ENCODE measurements at regions not wholly inside any gene's neighbourhood (a gene's known extent, or its start where the extent isn't known, plus 50 kb on each side); places are given as distances from the start of the nearest gene placed in this dataset.

DNA sequence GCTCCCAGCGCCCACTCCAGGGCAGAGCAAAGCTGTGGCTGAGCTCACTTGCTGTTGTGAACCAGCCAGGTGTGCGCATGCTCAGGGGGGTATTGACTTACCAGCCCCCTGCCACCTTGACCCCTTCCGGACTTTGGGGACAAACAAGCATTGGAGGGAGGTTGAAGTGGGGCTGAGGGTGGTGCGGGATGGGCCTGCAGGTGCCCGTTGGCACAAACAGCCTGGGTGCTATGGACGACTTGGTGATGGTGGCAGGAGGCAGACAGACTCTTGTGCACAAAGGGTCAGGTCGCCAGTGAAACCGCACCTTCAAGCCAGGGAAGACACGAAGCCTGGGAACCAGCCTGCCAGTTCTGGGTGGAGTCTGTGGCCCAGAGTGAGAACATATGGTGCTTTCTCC is 858.5 kb upstream of the PTPRD start:
- no peaks in the 10 kb centered on the region for H3K9me3 ChIP-seq (ENCODE audit: low read length)
- H2AFZ ChIP-seq (ENCODE audit: low read length): no peak overlapping the region
- no peaks in the 10 kb centered on the region for H3K36me3 ChIP-seq (ENCODE audit: low read depth, low read length)
- H3F3A ChIP-seq (ENCODE audit: low read length, unreplicated experiment): no peaks in the 10 kb centered on the region
- no peak overlapping the region for H3K4me2 ChIP-seq (ENCODE audit: low read length)
- H3K27me3 ChIP-seq (ENCODE audit: low read length): no peaks in the 10 kb centered on the region
- H3K4me1 ChIP-seq (ENCODE audit: insufficient read depth, low read length): no peaks in the 10 kb centered on the region
- H3K79me2 ChIP-seq (ENCODE audit: low read length): no peaks in the 10 kb centered on the region
- H4K20me1 ChIP-seq (ENCODE audit: low read length): no peaks in the 10 kb centered on the region
- TF ChIP-seq, protein P1, sequence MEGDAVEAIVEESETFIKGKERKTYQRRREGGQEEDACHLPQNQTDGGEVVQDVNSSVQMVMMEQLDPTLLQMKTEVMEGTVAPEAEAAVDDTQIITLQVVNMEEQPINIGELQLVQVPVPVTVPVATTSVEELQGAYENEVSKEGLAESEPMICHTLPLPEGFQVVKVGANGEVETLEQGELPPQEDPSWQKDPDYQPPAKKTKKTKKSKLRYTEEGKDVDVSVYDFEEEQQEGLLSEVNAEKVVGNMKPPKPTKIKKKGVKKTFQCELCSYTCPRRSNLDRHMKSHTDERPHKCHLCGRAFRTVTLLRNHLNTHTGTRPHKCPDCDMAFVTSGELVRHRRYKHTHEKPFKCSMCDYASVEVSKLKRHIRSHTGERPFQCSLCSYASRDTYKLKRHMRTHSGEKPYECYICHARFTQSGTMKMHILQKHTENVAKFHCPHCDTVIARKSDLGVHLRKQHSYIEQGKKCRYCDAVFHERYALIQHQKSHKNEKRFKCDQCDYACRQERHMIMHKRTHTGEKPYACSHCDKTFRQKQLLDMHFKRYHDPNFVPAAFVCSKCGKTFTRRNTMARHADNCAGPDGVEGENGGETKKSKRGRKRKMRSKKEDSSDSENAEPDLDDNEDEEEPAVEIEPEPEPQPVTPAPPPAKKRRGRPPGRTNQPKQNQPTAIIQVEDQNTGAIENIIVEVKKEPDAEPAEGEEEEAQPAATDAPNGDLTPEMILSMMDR (conservative IDR thresholded peaks at IDR 0.05; ENCODE audit: low read depth, low read length): no peak
- TF ChIP-seq EZH2phosphoT487 (IDR thresholded peaks at IDR 0.05; ENCODE audit: borderline replicate concordance, low read length): no peak
- no peak for TF ChIP-seq EZH2 (IDR thresholded peaks at IDR 0.05; ENCODE audit: low read length, unreplicated experiment)
- H3K9ac ChIP-seq (ENCODE audit: low read length): no peak overlapping the region
- POLR2A ChIA-PET (ENCODE audit: unreplicated experiment): no interaction called here
- BruUV-seq (replicated peaks): no TSS peak
- H3K4me3 ChIP-seq (ENCODE audit: low read length): no peak overlapping the region
- no peak for ATAC-seq
- intact Hi-C loops (cut with micrococcal nuclease): no loop called here
- DNase-seq: no peak
- no peak overlapping the region for H3K27ac ChIP-seq (ENCODE audit: low read length)
- CTCF ChIA-PET: no interaction called here
- no peaks in the 10 kb centered on the region for H3K9me2 ChIP-seq (replicated peaks; ENCODE audit: low read length)

DNA sequence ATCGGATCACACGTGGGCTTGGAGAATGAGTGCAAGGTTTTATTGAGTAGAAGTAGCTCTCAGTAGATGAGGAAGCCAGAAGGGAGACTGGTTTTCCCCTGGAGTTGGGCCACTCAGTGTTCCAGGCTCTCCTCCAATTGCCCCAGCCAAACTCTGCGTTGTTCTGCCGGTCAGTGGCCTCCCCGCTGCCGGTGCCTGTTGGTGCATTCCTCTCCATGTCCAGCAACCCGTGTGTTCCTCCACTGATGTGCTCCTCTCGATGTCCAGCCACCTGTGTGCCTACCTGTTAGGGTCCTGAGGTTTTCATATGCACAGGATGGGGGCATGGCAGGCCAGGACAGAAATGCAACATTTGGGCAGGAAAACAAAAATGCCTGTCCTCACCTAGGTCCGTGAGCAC is 888.0 kb upstream of the PTPRD start:
- no peak overlapping the region for H2AFZ ChIP-seq (ENCODE audit: low read length)
- POLR2A ChIA-PET (ENCODE audit: unreplicated experiment): no interaction called here
- no peaks in the 10 kb centered on the region for H3K4me1 ChIP-seq (ENCODE audit: insufficient read depth, low read length)
- no peaks in the 10 kb centered on the region for H3K9me2 ChIP-seq (replicated peaks; ENCODE audit: low read length)
- CTCF ChIA-PET: no interaction called here
- DNase-seq: no peak
- intact Hi-C loops (cut with micrococcal nuclease): no loop called here
- no peaks in the 10 kb centered on the region for H3K9me3 ChIP-seq (ENCODE audit: low read length)
- no peak overlapping the region for H3K4me3 ChIP-seq (ENCODE audit: low read length)
- no peaks in the 10 kb centered on the region for H3F3A ChIP-seq (ENCODE audit: low read length, unreplicated experiment)
- TF ChIP-seq EZH2phosphoT487 (IDR thresholded peaks at IDR 0.05; ENCODE audit: borderline replicate concordance, low read length) (no peak), EZH2 (IDR thresholded peaks at IDR 0.05; ENCODE audit: low read length, unreplicated experiment) (no peak)
- TF ChIP-seq, protein P1 (conservative IDR thresholded peaks at IDR 0.05; ENCODE audit: low read depth, low read length): no peak
- no peak overlapping the region for H3K9ac ChIP-seq (ENCODE audit: low read length)
- no peaks in the 10 kb centered on the region for H3K79me2 ChIP-seq (ENCODE audit: low read length)
- H3K27me3 ChIP-seq (ENCODE audit: low read length): no peaks in the 10 kb centered on the region
- H3K36me3 ChIP-seq (ENCODE audit: low read depth, low read length): no peaks in the 10 kb centered on the region
- no peak overlapping the region for H3K4me2 ChIP-seq (ENCODE audit: low read length)
- no peak for ATAC-seq
- H4K20me1 ChIP-seq (ENCODE audit: low read length): no peaks in the 10 kb centered on the region
- no TSS peak for BruUV-seq (replicated peaks)
- no peak overlapping the region for H3K27ac ChIP-seq (ENCODE audit: low read length)

DNA sequence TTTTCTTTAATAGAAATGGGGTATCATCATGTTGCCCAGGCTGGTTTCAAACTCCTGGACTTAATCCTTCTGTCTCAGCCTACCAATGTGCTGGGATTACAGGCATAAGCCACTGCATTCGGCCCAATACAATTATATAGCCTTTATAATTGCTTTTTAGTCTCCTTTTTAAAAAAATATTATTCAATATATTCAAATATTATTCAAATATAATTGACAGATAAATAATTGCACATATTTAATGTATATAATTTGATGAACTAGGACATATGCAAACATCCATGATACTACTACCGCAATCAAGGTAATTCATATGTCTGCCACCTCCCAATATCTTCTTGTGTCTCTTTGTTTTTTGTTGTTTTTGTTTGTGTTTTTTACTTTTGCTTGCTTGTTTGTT is 894.2 kb upstream of the PTPRD start:
- Histone ChIP-seq H2AFZ (ENCODE audit: low read length) (no peak overlapping the region), H3K4me3 (ENCODE audit: low read length) (no peak overlapping the region), H3K27ac (ENCODE audit: low read length) (no peak overlapping the region), H3K4me1 (ENCODE audit: insufficient read depth, low read length) (no peaks in the 10 kb centered on the region), H3K9ac (ENCODE audit: low read length) (no peak overlapping the region), H3K79me2 (ENCODE audit: low read length) (no peaks in the 10 kb centered on the region), H4K20me1 (ENCODE audit: low read length) (no peaks in the 10 kb centered on the region), H3K36me3 (ENCODE audit: low read depth, low read length) (no peaks in the 10 kb centered on the region), H3K9me2 (replicated peaks; ENCODE audit: low read length) (no peaks in the 10 kb centered on the region), H3F3A (ENCODE audit: low read length, unreplicated experiment) (no peaks in the 10 kb centered on the region), H3K27me3 (ENCODE audit: low read length) (no peaks in the 10 kb centered on the region), H3K4me2 (ENCODE audit: low read length) (no peak overlapping the region), H3K9me3 (ENCODE audit: low read length) (no peaks in the 10 kb centered on the region)
- TF ChIP-seq, protein P1 (conservative IDR thresholded peaks at IDR 0.05; ENCODE audit: low read depth, low read length): no peak
- TF ChIP-seq EZH2 (IDR thresholded peaks at IDR 0.05; ENCODE audit: low read length, unreplicated experiment): no peak
- TF ChIP-seq EZH2phosphoT487 (IDR thresholded peaks at IDR 0.05; ENCODE audit: borderline replicate concordance, low read length): no peak
- intact Hi-C loops (cut with micrococcal nuclease): no loop called here
- ChIA-PET CTCF (no interaction called here), POLR2A (ENCODE audit: unreplicated experiment) (no interaction called here)
- DNase-seq (no peak), ATAC-seq (no peak)
- no TSS peak for BruUV-seq (replicated peaks)
